GM12892 (cell line): ENCODE measurements at regions not wholly inside any gene's neighbourhood (a gene's known extent, or its start where the extent isn't known, plus 50 kb on each side); places are given as distances from the start of the nearest gene placed in this dataset.

Experiments
- POLR2A ChIP-seq: IDR thresholded peaks from 2 replicates; pipeline ENCODE4 v1.6.1; 2011; ENCODE audit warnings: low read depth, low read length, control low read depth
- POLR2AphosphoS5 ChIP-seq: IDR thresholded peaks from 2 replicates; pipeline ENCODE4 v1.6.1; 2011; ENCODE audit warnings: low read depth, low read length, control low read depth

- TF ChIP-seq POLR2A = no peak
- no peak for TF ChIP-seq POLR2AphosphoS5
These were observed 179.3 kb downstream of the ZPLD1 start for GRCh38 chr3:102614021-102614569.
